Tibial nerve (tissue), 4 donors: ENCODE measurements at regions not wholly inside any gene's neighbourhood (a gene's known extent, or its start where the extent isn't known, plus 50 kb on each side); places are given as distances from the start of the nearest gene placed in this dataset.

Experiments used
- DNase-seq, 2 donors: peaks; one replicate each; pipeline ENCODE4 v3.0.0-alpha.2; 2019; ENCODE audit warnings: low spot score in 2 of 2
- H3K27ac ChIP-seq, 4 donors: fragments of 200-600 bp; sonication (generic) in 3 of 4; one replicate each; pipeline ENCODE4 v1.5.1; 2017 to 2019; ENCODE audit warnings: mild to moderate bottlenecking in 1 of 4
- H3K27me3 ChIP-seq, 2 donors: fragments of 200-600 bp; sonication (generic) in 1 of 2; one replicate each; pipeline versions ENCODE4 v1.5.1 to v1.6.0; 2017 to 2019
- H3K36me3 ChIP-seq, 3 donors: fragments of 200-600 bp; sonication (generic); one replicate each; pipeline ENCODE4 v1.5.1; 2018 to 2019
- H3K4me1 ChIP-seq, 4 donors: fragments of 200-600 bp; sonication (generic) in 3 of 4; one replicate each; pipeline ENCODE4 v1.5.1; 2017 to 2019
- H3K4me3 ChIP-seq, 4 donors: fragments of 200-600 bp; sonication (generic) in 3 of 4; one replicate each; pipeline ENCODE4 v1.5.1; 2017 to 2019; ENCODE audit warnings: mild to moderate bottlenecking in 1 of 4, moderate library complexity in 1 of 4
- H3K9me3 ChIP-seq, 4 donors: fragments of 200-600 bp; sonication (generic) in 3 of 4; one replicate each; pipeline ENCODE4 v1.5.1; 2017 to 2019
- CTCF ChIP-seq, 5 experiments: fragments of 200-600 bp in 3 of 5; fragments of 450-650 bp in 2 of 5; sonication (generic) in 3 of 5; IDR thresholded peaks; one replicate each; pipeline ENCODE4 v1.5.1; 2016 to 2019; ENCODE audit warnings: antibody characterized with exemption in 5 of 5, mild to moderate bottlenecking in 3 of 5, moderate library complexity in 2 of 5
- EP300 ChIP-seq, 2 donors: sonication (generic); formaldehyde crosslinking; IDR thresholded peaks; one replicate each; pipeline ENCODE4 v1.6.1; 2017; ENCODE audit warnings: antibody characterized with exemption in 2 of 2, mild to moderate bottlenecking in 1 of 2
- POLR2A ChIP-seq, 2 donors: fragments of 450-650 bp; IDR thresholded peaks; one replicate each; pipeline ENCODE4 v1.6.1; 2017; ENCODE audit warnings: antibody characterized with exemption in 2 of 2, mild to moderate bottlenecking in 2 of 2, moderate library complexity in 2 of 2
- WGBS, 2 donors: methylation state at CpG; one replicate each; pipeline ENCODE4 v1.1.5; 2018; 5-methylcytosine and 5-hydroxymethylcytosine counted together

GRCh38 chr11:38562562-38562961 is 1964.5 kb upstream of the RAG2 start:
- H3K27ac ChIP-seq: no peak overlapping the region
- no peaks in the 10 kb centered on the region for H3K9me3 ChIP-seq
- no peaks in the 10 kb centered on the region for H3K4me1 ChIP-seq
- H3K27me3 ChIP-seq: no peaks in the 10 kb centered on the region
- no peak overlapping the region for H3K4me3 ChIP-seq
- no peaks in the 10 kb centered on the region for H3K36me3 ChIP-seq
- 63 to 67% methylated on average over 3 of the region's 3 CpGs for WGBS, 2 donors
- TF ChIP-seq CTCF (IDR thresholded peaks at IDR 0.05) (no peak), EP300 (IDR thresholded peaks at IDR 0.05) (no peak), POLR2A (IDR thresholded peaks at IDR 0.05) (no peak)
- no peak for DNase-seq

- WGBS, 2 donors: 69 to 70% methylated on average over 2 of the region's 2 CpGs
- H3K4me3 ChIP-seq: no peak overlapping the region
- H3K36me3 ChIP-seq: no peaks in the 10 kb centered on the region
- TF ChIP-seq CTCF (IDR thresholded peaks at IDR 0.05): no peak
- no peak for TF ChIP-seq POLR2A (IDR thresholded peaks at IDR 0.05)
- TF ChIP-seq EP300 (IDR thresholded peaks at IDR 0.05): no peak
- H3K9me3 ChIP-seq: no peaks in the 10 kb centered on the region
- H3K4me1 ChIP-seq: no peaks in the 10 kb centered on the region
- H3K27me3 ChIP-seq: no peaks in the 10 kb centered on the region
- no peak for DNase-seq
- H3K27ac ChIP-seq: no peak overlapping the region
These were observed 1955.1 kb upstream of the RAG2 start for GRCh38 chr11:38553148-38553547.

GRCh38 chr11:38547462-38547861 is 1949.4 kb upstream of the RAG2 start:
- Histone ChIP-seq H3K27ac (no peak overlapping the region), H3K36me3 (no peaks in the 10 kb centered on the region), H3K4me1 (no peaks in the 10 kb centered on the region), H3K27me3 (no peaks in the 10 kb centered on the region), H3K9me3 (no peaks in the 10 kb centered on the region), H3K4me3 (no peak overlapping the region)
- no peak for DNase-seq
- no peak for TF ChIP-seq CTCF (IDR thresholded peaks at IDR 0.05)
- no peak for TF ChIP-seq POLR2A (IDR thresholded peaks at IDR 0.05)
- no peak for TF ChIP-seq EP300 (IDR thresholded peaks at IDR 0.05)
- 70 to 79% methylated on average over 1 of the region's 1 CpG for WGBS, 2 donors

GRCh38 chr11:38543986-38544385 is 1946.0 kb upstream of the RAG2 start:
- DNase-seq: no peak
- H3K27ac ChIP-seq: no peak overlapping the region
- no peaks in the 10 kb centered on the region for H3K9me3 ChIP-seq
- H3K4me1 ChIP-seq: no peaks in the 10 kb centered on the region
- WGBS, 2 donors: 50 to 53% methylated on average over 3 of the region's 3 CpGs
- no peaks in the 10 kb centered on the region for H3K36me3 ChIP-seq
- no peak for TF ChIP-seq POLR2A (IDR thresholded peaks at IDR 0.05)
- no peak for TF ChIP-seq EP300 (IDR thresholded peaks at IDR 0.05)
- TF ChIP-seq CTCF (IDR thresholded peaks at IDR 0.05): no peak
- H3K4me3 ChIP-seq: no peak overlapping the region
- no peaks in the 10 kb centered on the region for H3K27me3 ChIP-seq

- Histone ChIP-seq H3K27ac (no peak overlapping the region), H3K9me3 (no peaks in the 10 kb centered on the region), H3K4me3 (no peak overlapping the region), H3K36me3 (no peaks in the 10 kb centered on the region), H3K4me1 (no peaks in the 10 kb centered on the region), H3K27me3 (no peaks in the 10 kb centered on the region)
- WGBS, 2 donors: 38 to 55% methylated on average over 1 of the region's 1 CpG
- no peak for DNase-seq
- TF ChIP-seq EP300 (IDR thresholded peaks at IDR 0.05) (no peak), POLR2A (IDR thresholded peaks at IDR 0.05) (no peak), CTCF (IDR thresholded peaks at IDR 0.05) (no peak)
These were observed 1945.3 kb upstream of the RAG2 start for GRCh38 chr11:38543311-38543710.
